Renal cortical epithelial cell (primary cell): ENCODE measurements at regions not wholly inside any gene's neighbourhood (a gene's known extent, or its start where the extent isn't known, plus 50 kb on each side); places are given as distances from the start of the nearest gene placed in this dataset.

Experiments used
- DNase-seq: peaks from one replicate; pipeline ENCODE4 v3.0.0-alpha.2; 2011; ENCODE audit warnings: low read depth

DNA sequence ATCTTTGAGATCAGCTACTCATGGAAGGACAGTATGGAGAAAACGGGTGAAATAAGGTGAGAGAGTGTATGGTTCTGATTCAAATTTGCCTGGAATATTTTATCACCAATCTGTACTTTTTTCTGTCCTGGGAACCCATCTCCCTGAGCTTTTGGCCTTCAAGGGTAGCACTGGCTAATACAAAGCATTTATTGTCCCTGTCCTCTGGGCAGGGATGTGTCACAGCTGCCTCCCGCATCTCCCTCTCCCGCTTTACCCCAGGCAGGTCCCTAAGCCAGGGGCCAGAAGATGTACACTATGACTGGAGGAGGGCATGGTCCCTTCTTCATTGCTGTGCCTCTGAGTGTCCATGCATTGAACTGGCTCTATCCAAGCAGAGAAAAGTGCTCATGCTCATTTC is 201.7 kb upstream of the CHRNA7 start:
- DNase-seq, result no peak

DNA sequence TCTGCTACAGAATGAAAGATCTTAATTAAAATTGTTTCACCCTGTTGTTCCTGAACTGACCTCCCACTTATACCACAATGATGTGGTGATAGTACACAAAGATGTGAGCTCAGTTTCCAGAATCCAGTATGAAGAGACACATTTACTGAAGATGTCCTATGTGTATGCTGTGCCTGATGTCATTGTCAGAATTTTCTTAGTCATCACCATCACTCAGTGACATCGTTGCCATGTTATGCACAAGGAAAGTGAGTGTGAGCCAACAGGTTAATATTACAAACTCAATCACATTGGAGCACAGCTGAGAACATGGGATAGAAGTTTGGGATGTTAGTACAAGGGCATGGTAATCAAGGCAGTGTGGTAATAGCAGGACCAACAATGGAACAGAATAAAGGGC is 199.7 kb upstream of the CHRNA7 start:
- DNase-seq, result no peak

DNA sequence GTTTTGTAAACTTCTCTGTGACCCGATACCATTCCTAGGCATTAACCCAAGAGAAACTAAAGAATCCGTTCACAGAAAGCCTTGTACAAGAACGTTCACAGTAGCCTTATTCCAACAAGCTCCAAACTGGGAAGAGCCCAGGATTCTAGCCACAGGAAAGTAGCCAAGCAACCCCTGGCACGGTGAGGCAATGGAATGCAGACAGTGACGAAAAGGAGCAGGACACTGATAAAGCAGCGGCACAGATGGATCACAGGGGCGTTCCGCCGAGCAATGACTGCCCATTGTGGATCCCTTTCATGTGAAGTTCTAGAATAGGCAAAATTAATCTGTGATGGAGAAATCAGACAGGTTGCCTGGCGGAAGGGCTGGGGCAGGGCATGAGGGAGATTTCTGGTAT is 198.7 kb upstream of the CHRNA7 start:
- DNase-seq, result no peak

DNA sequence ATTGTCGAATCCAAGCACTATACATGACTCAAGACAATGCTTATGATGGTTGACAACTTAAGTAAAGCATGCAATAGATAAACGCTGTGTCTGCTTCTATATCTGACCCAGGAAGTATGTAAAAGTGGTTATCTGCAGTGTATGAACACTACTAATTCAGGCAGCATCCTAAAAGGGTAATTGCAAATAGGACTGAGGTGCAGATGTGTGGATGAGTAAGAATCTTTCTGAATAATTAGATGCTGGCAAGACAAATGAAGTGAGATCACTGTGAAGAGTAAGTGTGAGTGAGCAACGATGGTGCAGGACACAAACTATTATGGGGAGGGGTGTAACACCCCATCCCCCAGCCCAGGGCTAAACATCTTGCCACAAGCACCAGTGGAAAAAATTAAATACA is 195.7 kb upstream of the CHRNA7 start:
- DNase-seq, result no peak

DNA sequence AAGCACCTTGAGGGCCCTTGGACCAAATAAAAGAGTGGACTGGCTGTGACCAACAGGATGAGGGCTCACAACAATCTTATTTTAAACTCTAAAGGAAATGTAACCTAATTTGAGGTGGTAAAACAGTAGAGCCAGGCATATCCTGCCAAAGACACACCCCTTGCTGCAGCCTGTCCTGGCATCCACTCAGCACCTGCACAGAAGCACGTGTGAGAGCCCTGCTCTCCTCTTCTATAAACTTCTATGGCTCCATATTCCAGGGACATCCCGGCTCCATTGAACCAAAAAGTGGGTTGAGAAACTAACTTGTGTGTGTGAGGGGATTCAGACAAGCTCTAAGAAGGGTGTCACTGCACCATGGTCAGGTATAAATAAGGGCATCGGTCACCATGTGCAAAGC is 190.9 kb upstream of the CHRNA7 start:
- DNase-seq, result no peak

DNA sequence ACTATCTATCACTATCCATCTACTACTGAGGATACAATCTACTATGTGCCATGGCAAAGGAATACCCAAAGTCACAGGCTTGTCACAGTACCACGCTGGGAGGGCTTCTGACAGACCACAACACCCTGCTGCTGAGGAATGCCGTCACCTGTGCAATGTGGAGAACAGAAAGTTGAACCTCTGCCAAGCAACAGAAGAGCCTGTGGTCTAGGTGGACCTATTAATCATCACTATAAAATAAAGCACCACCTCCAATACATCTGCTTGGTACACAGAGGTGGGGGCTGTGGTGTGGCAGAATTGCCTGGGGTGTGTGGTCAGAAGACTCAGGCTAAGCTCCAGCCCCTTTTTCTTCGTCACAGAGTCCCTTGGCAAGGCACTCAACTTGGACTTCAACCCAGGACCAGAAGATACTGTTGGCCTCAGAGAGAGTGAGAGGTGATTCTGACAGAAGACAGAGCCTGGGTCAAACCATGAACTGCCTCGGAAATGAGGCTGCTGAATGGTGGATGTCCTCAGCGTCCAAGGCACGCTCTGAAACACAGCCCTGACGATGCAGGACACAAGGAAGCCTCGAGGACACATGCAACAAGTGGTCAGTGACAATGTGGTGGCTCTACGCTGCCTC is 189.4 kb upstream of the CHRNA7 start:
- DNase-seq, result no peak

DNA sequence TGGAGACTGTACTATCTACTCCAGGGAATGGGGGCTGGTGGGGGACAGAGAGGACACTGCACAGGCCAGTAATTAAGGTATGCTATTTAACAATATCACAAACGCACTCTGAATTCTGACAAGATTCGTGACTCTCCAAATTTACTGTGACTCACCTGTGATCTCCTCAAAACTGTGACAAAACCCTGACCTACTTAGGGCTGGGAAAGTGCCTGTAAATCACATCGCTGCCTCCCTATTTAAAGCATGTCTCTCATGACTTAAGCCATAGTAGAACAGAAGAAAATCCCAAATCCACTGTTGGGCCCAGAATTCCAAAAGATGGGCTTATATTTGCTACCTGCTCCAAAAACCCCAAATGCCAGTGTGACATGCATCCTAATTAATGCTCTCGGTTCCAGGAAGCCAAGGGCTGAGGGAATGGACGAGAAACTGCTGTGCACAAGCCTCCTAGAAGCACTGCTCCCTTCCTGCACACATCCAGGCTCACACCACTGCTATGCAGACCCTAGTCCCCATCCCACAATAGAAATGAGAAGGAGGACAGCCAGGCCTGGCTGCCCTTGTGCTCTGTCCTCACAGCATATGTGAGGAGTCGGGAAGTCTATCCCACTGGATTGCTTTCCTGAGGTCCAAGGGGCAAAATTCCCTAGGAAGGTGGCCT is 187.7 kb upstream of the CHRNA7 start:
- DNase-seq, result no peak

DNA sequence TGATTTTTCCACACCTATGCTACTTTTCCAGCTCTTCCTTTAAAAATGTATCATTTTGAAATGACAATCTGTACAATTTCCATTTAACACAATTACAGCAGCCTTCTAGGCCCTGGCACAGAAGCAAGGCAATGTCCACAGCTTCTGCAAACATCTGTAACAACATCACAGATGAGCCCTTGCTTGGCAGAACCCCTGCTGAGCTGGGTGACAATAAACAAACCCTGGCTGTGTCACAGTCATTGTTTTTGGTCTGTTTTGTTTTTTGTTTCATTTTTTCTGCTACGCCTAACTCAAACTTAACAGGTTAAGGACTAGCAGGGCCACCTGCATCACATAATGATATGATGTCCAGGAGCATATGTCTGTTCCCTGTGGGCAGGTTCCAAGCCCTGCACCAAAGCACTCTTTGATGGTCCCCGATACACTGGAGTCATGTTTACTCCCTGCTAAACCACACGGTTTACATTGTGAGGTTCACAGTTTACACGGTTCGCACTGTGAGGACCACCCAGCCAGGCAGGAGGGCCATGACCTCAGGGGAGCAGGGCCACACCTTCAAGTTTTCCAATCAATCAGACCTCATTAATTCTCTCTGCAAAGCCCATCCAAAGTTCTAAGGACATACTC is 186.8 kb upstream of the CHRNA7 start:
- no peak for DNase-seq

DNA sequence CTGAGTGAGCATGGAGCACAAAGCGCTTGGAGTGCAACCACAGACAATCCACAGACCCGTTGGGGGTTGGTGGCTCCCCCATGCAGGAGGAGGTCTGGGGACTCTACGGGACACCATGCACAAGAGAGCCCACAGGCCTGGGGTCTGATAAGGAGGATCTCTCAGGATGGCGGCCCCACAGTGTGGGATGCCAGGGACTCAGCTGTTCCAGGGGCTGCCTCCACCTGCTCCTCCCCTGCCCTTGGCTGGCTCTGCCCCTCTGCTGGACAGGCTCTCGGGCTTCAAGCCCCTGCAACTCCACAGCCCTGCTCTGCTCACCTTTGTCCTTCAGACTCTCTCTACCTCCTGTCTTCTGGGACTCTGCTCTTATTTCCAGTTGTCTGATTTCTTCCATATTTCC is 184.5 kb upstream of the CHRNA7 start:
- DNase-seq, result no peak

DNA sequence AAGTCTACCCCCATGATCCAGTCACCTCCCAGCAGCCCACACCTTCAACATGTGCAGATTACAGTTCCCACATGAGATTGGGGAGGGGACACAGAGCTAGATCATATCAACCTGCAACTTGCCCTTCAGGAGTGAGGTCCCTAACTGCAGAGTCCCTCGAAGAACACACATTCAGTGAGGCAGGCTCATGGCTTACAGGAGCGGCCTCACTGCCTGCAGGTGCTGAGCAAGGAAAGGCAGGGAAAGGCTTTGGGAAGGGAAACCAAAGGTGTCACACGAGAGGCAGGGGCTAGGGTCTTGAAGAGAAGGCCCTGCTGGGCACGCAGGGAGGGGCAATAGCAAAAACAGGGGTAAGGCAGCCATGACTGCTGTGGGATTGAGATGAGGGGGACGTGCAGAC is 182.4 kb upstream of the CHRNA7 start:
- no peak for DNase-seq

DNA sequence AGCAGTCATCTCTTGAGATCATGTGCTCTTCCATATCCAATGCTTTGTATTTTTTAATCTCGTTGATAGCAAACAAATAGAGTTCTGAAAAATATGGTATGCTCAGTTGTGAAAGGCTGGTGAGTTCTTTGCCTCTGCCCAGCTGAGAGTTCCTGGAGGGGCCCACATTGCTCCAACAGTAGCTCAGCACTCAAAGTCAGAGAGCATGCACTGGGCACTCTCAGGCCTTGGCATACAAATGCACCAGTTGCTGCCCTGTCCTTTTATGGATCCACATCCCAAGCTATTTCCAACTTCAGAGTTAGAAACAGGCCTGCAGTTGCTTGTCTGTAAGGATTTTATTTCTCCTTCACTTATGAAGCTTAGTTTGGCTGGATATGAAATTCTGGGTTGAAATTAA is 181.7 kb upstream of the CHRNA7 start:
- DNase-seq, result no peak

DNA sequence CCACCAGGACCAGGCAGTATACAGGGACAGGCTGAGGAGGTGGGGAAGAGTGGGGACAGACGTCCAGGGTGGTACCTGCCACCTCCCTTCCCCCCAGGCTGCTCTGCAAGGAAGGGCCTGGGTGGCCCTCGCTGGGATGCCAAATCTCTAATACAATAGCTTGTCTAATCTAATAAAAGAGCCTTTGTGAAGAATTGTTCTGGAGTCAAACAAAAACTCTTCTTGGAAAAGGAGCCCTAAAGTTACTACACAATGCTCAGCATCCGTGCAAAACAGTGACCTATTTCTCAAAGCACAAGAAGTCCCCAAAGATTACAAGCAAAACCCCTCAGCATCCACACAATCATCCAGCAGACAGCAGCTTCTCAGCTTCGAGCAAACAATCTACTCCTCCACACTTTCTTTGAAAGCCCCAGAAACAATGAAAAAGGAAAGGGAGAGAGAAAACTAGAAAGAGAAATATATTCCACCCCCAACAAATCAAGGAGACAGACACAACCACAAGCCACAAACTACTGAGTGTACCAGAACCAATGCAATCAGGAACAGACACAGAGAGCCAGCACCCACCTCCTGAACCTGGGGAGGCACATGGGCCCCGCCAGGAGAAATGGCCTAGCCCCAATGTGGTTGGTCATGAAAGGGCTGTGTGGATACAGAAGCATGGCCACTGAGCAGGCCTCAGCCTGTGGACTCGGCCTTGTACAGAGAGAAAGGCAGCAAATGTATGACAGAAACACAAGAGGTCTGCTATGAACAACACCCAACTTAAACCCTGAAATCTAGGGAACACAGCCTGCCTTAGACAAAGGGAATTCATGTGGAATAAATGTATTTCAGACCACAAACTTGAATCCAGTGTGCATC is 177.1 kb upstream of the CHRNA7 start:
- DNase-seq, result no peak

DNA sequence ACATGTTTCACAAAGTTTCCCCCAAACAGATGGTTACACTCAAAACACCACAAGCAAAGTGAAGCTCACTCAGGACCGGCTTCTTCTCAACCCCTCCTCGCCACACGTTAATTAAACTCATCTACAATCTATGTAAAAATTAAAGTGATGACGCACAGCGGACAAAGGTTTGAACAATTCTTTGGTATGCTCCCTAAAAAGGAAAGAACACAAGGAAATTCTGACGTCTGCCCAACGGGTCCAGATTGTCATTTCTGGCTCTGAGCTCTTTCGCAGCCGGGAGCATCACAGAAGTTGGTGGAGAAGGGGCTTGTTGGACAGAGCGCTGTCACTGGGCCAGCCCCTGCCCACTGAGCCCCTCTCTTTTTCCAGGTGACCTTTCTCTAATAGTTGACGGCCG is 173.7 kb upstream of the CHRNA7 start:
- no peak for DNase-seq

DNA sequence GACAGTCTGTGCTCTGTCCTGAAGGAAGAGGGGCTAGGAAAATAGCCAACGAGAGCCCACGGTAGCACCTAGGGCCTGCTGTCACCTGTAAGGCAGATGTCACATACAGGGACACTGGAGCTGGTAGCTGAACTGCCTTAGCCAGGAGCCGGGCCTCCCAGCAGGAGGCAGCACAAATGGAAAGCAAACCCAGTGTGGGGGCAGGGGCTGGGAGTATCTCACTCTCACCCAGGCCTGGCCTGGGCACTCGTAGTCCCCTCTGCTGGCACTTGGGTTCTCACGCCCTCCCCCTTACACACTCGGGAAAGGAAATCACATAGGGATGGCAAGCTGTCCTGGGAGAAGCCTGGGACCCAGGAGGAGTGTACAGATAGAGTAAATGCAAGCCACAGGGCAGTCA is 173.1 kb upstream of the CHRNA7 start:
- no peak for DNase-seq

DNA sequence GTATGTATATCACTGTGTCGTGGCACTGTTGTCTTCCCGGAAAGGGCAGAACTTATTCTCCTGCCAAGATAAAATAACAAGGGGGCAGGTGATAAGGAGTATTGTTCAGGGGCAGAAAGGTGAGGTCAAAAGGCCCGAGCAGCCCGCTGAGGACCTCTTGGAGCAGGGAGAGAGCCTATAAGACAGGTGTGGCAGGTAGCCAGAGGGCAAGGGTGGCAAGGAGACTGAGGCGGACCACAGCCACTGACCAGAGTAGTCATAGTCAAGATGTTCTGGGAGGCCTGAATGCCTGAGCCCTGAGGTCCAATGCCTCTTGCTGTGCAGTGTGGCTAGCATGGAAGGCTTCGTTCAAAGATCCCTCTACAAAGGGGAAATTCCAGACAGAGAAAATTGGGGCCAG is 172.3 kb upstream of the CHRNA7 start:
- DNase-seq, result no peak

DNA sequence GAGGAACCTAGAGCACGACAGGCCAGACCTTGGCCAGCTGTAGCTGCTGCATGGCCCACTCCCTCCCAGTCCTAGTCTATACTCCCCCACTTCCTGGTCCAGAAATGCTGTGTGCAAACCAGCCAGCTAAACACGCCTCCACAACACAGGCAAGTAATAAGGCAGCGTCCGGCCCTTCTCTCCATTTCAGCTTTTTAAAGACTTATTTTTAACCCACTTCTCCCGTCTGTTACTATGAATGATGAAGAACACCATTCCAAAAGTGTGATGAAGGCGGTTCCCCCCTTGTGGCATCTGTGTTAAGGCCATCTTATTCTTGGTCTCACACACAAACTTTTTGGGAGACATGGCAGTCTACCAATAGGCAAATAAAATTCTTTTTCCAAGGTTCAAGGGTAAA is 164.1 kb upstream of the CHRNA7 start:
- no peak for DNase-seq

DNA sequence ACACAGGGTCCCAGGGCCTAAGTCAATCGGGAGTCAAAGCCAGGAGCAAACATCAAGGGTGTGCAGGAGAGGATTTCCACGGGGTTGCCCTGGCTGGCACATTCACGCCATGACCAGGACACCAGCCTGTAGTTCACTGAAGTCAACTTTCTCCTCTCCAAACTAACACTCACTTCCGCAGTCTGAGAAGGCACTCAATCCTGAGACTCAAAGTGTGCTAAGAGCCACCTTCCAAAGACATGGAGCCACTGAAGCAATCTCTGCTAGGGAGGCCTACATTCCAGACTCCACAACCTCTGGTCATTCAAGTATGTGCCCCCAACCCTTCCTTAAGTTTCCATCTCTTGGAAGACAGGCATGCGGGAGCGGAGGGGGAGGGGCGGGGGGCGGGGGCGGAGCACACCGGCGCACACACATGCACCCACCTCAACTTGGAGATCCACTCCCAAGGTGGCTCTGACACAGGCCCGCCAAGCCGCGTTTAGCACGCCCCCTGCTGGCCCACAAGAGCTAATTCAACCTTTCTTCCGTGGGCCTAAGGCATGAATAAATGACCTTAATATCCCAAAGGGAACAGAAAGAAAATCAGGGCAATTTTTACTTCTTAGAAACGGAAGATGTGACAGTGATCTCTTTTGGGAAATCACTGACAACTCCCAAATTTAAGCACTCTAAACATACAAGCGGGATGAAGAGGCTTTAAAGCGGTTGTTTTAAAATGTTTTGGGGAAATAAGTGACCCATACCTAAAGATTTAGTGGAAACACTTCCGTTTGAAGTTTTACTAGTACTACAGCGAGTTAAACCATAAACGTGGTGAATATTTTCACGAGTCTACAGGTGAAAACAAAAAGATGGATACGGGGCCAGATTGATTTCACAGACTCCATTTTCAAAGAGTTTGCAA is 162.5 kb upstream of the CHRNA7 start:
- DNase-seq, result peak; percentile 7

DNA sequence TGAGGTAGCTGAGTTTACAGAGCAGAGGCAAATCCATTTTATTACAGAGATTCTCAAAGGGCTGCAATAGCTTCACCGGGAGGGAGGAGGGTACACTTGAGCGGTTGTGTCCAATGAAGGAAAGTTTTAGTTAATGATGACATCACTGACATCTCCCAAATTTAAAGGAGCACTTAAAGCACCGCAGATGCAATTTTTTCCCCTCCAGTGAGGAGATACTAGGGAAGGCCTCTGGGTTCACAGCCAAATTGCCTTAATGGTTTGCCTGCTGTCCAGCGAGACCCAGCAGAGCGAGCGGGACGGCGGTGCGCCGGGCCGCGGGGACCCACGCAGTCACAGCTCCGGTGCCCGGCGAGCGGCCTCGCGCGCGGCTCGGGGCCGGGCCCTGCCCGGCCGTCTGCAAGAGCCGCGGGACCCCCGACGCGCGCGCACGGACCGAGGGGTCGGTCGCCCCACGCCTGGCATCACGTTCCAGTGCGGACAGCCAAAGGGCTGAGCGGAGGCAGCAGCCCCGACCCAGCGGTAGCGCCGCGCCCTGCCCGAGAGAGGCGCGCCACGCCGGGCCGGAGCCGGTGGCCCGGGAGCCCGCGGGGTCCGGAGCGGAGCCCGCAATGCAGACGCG is 160.5 kb upstream of the CHRNA7 start:
- no peak for DNase-seq

DNA sequence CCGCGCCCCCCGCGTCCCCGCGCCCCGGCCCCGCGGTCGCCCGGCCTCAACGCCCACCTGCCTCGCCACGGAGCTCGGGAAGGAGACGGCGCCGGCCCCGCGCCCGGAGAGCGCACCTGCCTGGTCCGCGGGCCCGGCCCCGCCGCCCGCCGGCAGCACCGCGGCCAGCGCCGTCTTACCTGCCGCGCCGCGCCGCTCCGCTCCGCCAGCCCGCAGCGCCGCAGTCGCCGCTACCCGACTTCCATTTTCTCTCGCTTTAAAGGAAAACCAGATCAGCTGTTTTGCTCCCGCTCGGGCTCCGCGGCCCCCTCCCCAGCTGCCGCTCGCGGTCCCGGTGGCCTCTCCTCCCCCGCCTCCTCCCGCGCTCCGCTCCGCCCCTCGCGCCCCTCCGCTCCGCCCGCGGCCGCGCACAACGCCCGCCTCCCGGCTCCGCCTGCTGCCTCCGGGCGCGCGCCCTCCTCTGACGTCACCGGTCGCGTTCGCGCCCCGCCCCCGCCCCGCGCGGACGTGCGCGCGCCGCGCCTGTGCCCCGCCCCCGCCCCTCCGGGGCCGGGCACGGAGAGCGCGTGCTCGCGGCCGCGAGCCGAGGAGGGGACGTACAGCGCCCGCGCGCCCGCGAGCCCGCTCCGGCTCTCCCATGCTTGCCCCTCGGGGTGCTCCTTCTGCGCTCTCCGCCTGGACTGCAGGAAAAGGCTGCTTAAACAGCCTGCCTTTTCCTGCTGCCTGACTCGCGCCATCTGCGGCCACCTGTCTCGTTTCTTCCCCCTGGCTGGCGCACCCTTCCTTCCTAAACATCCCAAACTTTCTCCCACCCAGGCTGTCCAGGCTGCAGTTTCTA is 159.8 kb upstream of the CHRNA7 start, which contains the start of gene OTUD7A:
OTUD7A (minus strand) TSS at position 346 of the 838 bp plus-strand sequence.
- DNase-seq, result peak; percentile 29
